Activated CD8-positive, alpha-beta T cell treated with anti-CD3 and anti-CD28 coated beads for 36 hours (primary cell): ENCODE measurements at regions not wholly inside any gene's neighbourhood (a gene's known extent, or its start where the extent isn't known, plus 50 kb on each side); places are given as distances from the start of the nearest gene placed in this dataset.

Experiments
- ATAC-seq: fragments of 200-7000 bp; cut with Tn5 transposase; one replicate; pipeline ENCODE4 v1.10.0; 2021; ENCODE audit warnings: mild to moderate bottlenecking, moderate library complexity
- CTCF ChIA-PET: fragments of 350-600 bp; sonication (Branson Sonifier 250); formaldehyde crosslinking; loops from one replicate; lab custom pipeline; 2021; ENCODE audit warnings: antibody characterized with exemption; lab: Charles Lee
- POLR2A ChIA-PET: fragments of 350-600 bp; sonication (Branson Sonifier 250); formaldehyde crosslinking; loops from one replicate; lab custom pipeline; 2021; ENCODE audit warnings: antibody characterized with exemption; lab: Charles Lee
- DNase-seq: peaks from one replicate; pipeline ENCODE4 v3.0.0-alpha.2; 2020
- H3K27ac Mint-ChIP-seq: one replicate; pipeline ENCODE4 v1.8.0; 2021; ENCODE audit warnings: mild to moderate bottlenecking, mixed read lengths
- H3K27me3 Mint-ChIP-seq: one replicate; pipeline ENCODE4 v1.8.0; 2021; ENCODE audit warnings: mixed read lengths
- H3K36me3 Mint-ChIP-seq: one replicate; pipeline ENCODE4 v1.8.0; 2021; ENCODE audit warnings: low read depth, mixed read lengths
- H3K4me1 Mint-ChIP-seq: one replicate; pipeline ENCODE4 v1.8.0; 2021; ENCODE audit warnings: low read depth, mixed read lengths
- H3K4me3 Mint-ChIP-seq: one replicate; pipeline ENCODE4 v1.8.0; 2021; ENCODE audit warnings: mild to moderate bottlenecking, moderate library complexity, mixed read lengths
- H3K9me3 Mint-ChIP-seq: one replicate; pipeline ENCODE4 v1.8.0; 2021; ENCODE audit warnings: mixed read lengths
- CTCF ChIP-seq: fragments of 200-600 bp; IDR thresholded peaks from one replicate; pipeline ENCODE4 v1.8.0; 2022; ENCODE audit warnings: antibody characterized with exemption, mild to moderate bottlenecking
- intact Hi-C: fragments of 100-400 bp; cut with micrococcal nuclease; formaldehyde crosslinking; loops from one replicate; pipeline ENCODE4 v1.10.0; 2022

GRCh38 chr12:9326085-9326484 is 117.9 kb upstream of the PZP start:
- CTCF ChIA-PET = no interaction called here
- Mint-ChIP-seq H3K9me3 (no peaks in the 10 kb centered on the region), H3K4me3 (no peak overlapping the region), H3K27me3 (no peaks in the 10 kb centered on the region), H3K36me3 (no peaks in the 10 kb centered on the region), H3K4me1 (peaks cover 9% of the 10 kb centered on the region), H3K27ac (no peak overlapping the region)
- ATAC-seq = no peak
- intact Hi-C loops = no loop called here
- no peak for TF ChIP-seq CTCF
- no peak for DNase-seq
- POLR2A ChIA-PET = no interaction called here

GRCh38 chr12:9325471-9325870 is 117.3 kb upstream of the PZP start:
- ATAC-seq = no peak
- CTCF ChIA-PET = no interaction called here
- intact Hi-C loops = no loop called here

GRCh38 chr12:9324782-9325181 is 116.6 kb upstream of the PZP start:
- Mint-ChIP-seq H3K4me3 (no peak overlapping the region), H3K4me1 (peaks cover 9% of the 10 kb centered on the region), H3K9me3 (no peaks in the 10 kb centered on the region), H3K27ac (no peak overlapping the region), H3K36me3 (no peaks in the 10 kb centered on the region), H3K27me3 (no peaks in the 10 kb centered on the region)
- no peak for ATAC-seq
- DNase-seq = no peak
- POLR2A ChIA-PET = interaction anchor here (0.6 kb wide), 1 partner anchor 15 kb away, joined by 3 read pairs; no protein-coding TSS in a partner anchor
- CTCF ChIA-PET = no interaction called here
- TF ChIP-seq CTCF = no peak
- intact Hi-C loops = no loop called here

More at GRCh38 chr12:9325471-9325870, 117.3 kb upstream of the PZP start:
- no peak for TF ChIP-seq CTCF
- no peaks in the 10 kb centered on the region for H3K27me3 Mint-ChIP-seq
- no peak overlapping the region for H3K4me3 Mint-ChIP-seq
- no peaks in the 10 kb centered on the region for H3K36me3 Mint-ChIP-seq
- H3K27ac Mint-ChIP-seq = no peak overlapping the region
- DNase-seq = no peak
- no peaks in the 10 kb centered on the region for H3K9me3 Mint-ChIP-seq
- POLR2A ChIA-PET = interaction anchor here (0.6 kb wide), 1 partner anchor 14 kb away, joined by 3 read pairs; no protein-coding TSS in a partner anchor
- peaks cover 9% of the 10 kb centered on the region for H3K4me1 Mint-ChIP-seq

GRCh38 chr12:9323144-9323681 is 115.0 kb upstream of the PZP start:
- no peak for TF ChIP-seq CTCF
- no peak for ATAC-seq
- no peak for DNase-seq
- Mint-ChIP-seq H3K27me3 (no peaks in the 10 kb centered on the region), H3K4me3 (no peak overlapping the region), H3K9me3 (no peaks in the 10 kb centered on the region), H3K4me1 (peaks cover 9% of the 10 kb centered on the region), H3K27ac (no peak overlapping the region), H3K36me3 (no peaks in the 10 kb centered on the region)
- intact Hi-C loops = no loop called here
- CTCF ChIA-PET = interaction anchor here (1.1 kb wide), 1 partner anchor 274 kb away, joined by 3 read pairs; no protein-coding TSS in a partner anchor
- POLR2A ChIA-PET = no interaction called here

GRCh38 chr12:9319842-9320173 is 111.6 kb upstream of the PZP start:
- Mint-ChIP-seq H3K9me3 (no peaks in the 10 kb centered on the region), H3K36me3 (no peaks in the 10 kb centered on the region), H3K27me3 (no peaks in the 10 kb centered on the region), H3K4me1 (no peaks in the 10 kb centered on the region), H3K4me3 (no peak overlapping the region), H3K27ac (no peak overlapping the region)
- ChIA-PET POLR2A (no interaction called here), CTCF (no interaction called here)
- DNase-seq (no peak), ATAC-seq (no peak)
- intact Hi-C loops = no loop called here
- no peak for TF ChIP-seq CTCF
